GM12864 (cell line): ENCODE measurements at regions not wholly inside any gene's neighbourhood (a gene's known extent, or its start where the extent isn't known, plus 50 kb on each side); places are given as distances from the start of the nearest gene placed in this dataset.

Experiments
- DNase-seq: peaks from one replicate; pipeline ENCODE4 v3.0.0-alpha.2; 2011; ENCODE audit warnings: low read depth
- H3K4me3 ChIP-seq: 2 replicates; pipeline ENCODE4 v1.5.1; 2011; ENCODE audit warnings: mild to moderate bottlenecking, low read depth, low read length, control low read depth
- CTCF ChIP-seq: IDR thresholded peaks from 2 replicates; pipeline ENCODE4 v1.5.1; 2011; ENCODE audit warnings: low read depth, mild to moderate bottlenecking, moderate library complexity, low read length, control low read depth, inconsistent platforms; ENCODE audit errors: missing control alignments

DNA sequence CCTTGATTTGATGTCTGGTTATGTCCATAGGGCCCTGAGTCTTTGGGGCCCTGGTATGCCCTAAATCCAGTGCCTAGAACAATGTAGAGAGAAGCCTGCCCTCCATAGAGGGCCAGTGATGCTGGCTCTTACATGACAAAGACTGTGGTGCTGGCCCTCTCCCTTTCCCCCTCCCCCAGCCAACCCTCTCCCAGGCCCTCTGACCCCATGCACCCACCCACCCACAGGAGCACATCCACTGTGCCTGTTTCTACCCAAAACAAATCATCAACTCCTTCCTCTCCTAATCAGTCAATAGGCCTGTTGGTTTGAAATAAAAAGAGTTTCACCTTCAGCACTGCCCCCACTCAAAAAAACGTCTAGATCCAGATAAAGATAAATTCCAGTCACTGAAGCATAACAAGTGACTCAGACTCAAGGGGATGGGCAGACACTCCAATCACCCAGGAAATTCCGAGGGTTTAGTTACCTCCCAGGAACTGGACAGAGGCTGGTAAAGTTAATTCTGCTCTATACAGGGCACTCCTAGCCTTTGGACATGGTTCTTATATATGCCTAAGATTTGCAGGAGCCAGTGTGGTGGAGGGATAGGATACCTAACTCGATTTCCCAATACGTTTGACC, 144.8 kb upstream of the VANGL1 start:
- no peak overlapping the region for H3K4me3 ChIP-seq
- no peak for TF ChIP-seq CTCF
- no peak for DNase-seq

DNA sequence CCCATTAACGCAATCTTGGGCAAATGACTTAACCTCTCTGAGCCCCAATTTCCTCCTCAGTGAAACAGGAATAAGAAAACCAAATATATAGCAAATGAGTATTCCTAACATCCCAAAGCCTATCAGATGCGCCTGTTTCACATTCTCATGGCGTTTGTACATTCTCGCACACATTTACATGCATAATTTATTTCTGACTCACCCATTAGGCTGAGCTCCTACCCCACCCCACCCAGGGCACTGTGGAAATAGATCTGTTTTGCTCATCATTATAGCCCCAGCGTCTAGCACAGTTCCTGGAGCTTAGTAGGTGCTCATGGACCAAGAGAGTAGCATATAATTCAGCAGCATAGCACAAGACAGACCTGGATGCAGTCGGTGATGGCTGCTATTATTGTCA, 146.1 kb upstream of the VANGL1 start:
- TF ChIP-seq CTCF, result no peak
- no peak for DNase-seq
- no peak overlapping the region for H3K4me3 ChIP-seq

GRCh38 chr1:115495111-115495510, 146.7 kb upstream of the VANGL1 start:
- no peak overlapping the region for H3K4me3 ChIP-seq
- TF ChIP-seq CTCF, result no peak
- DNase-seq, result no peak

DNA sequence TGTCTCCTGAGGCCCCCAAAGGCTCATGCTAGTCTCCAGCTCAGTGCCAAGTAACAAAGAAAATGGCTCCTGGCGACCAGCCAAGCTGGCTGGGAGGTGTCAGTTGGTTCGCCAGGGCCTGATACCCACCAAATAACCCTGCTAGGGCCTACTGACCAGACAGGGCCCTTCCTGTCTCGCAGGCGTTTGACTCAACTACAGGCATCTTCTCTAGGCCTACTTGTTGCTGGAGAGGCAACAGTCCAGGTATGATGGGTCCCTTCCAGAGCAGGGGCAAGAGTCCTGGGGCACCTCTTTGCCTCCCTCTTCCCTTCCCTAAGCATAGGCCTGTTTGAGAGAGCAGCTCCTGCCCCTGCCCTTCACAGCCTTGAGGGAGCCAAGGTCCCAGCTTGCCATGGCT, 147.9 kb upstream of the VANGL1 start:
- no peak for TF ChIP-seq CTCF
- no peak overlapping the region for H3K4me3 ChIP-seq
- DNase-seq, result no peak

DNA sequence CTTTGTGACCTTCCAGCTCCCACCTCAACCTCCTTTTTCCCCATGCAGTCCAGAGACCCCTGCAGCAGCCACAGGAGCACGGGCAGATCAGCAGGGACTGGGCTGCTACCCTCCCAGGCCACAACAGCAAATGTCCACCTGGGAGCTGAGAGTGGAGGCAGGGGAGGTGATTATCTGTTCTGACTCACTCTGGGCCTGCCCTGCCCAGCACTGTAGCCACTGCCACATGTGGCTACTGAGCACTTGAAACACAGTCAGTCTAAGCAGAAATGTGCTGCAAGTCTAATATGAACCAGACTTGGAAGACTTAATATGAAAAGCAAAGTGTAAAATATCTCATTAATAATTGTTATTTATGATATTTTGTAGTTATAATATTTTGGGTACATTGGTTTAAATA, 148.9 kb upstream of the VANGL1 start:
- no peak for DNase-seq

GRCh38 chr1:115492019-115492595, 149.7 kb upstream of the VANGL1 start:
- no peak overlapping the region for H3K4me3 ChIP-seq
- no peak for TF ChIP-seq CTCF
- no peak for DNase-seq

More for the DNA sequence above, 148.9 kb upstream of the VANGL1 start:
- no peak for TF ChIP-seq CTCF
- H3K4me3 ChIP-seq, result no peak overlapping the region
